ENCODE measurements at regions not wholly inside any gene's neighbourhood (a gene's known extent, or its start where the extent isn't known, plus 50 kb on each side); places are given as distances from the start of the nearest gene placed in this dataset.

- TF ChIP-seq CTCF (IDR thresholded peaks at IDR 0.05) = no peak
- TF ChIP-seq POLR2A (IDR thresholded peaks at IDR 0.05) = no peak
Measured at GRCh38 chr19:29266603-29267002, 53.7 kb upstream of the UQCRFS1 start.
